Renal cortical epithelial cell (primary cell): ENCODE measurements at regions not wholly inside any gene's neighbourhood (a gene's known extent, or its start where the extent isn't known, plus 50 kb on each side); places are given as distances from the start of the nearest gene placed in this dataset.
"Not testable (repeated sequence)": the region's sequence is repeated elsewhere in the genome, so short reads cannot be mapped to it uniquely, and the experiment has no call there.

ENCODE experiments used
- DNase-seq: peaks from one replicate; pipeline ENCODE4 v3.0.0-alpha.2; 2011; ENCODE audit warnings: low read depth

DNA sequence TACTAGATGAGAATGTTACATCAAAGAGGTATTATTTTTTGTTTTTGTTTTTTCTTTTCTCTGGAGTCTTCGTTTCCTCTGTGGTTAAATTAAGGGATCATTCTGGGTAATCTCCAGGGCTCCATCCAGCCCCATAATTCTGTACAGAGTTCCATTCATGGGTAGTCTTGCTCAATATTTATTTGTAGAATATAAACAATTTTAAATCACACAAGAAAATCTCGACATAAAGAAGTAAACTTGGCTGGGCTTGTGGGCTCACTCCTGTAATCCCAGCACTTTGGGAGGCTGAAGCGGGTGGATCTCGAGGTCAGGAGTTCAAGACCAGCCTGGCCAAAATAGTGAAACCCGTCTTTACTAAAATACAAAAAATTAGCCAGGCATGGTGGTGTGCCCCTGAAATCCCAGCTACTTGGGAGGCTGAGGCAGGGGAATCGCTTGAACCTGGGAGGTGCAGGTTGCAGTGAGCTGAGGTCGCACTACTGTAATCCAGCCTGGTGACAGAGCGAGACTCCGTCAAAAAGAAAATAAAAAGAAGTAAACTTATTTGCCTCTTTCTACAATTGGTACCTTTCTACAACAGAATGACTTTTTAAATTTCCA lies 166.8 kb upstream of the TGFBR2 start:
- DNase-seq: no peak

DNA sequence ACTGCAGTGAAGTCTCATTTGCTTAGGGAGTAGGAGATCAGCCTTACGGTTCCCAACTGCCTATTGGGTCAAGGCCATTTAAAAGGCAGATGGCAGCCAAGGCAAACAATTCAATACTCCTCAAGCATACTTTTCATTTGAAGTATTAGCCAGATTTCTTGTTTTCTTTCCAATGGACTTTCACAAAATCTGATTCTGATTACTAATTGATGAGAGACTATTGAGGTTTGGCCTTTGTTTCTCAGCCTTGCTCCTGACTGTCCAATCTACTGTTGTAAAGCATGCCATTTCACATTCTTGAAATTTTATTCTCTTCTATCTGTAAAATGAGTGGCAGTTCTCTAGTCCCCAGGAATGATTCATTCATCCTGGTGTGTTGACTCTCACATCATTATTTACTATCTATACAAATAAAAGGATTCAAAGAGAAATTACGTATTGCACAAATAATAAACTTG lies 166.2 kb upstream of the TGFBR2 start:
- DNase-seq: peak; percentile 54

DNA sequence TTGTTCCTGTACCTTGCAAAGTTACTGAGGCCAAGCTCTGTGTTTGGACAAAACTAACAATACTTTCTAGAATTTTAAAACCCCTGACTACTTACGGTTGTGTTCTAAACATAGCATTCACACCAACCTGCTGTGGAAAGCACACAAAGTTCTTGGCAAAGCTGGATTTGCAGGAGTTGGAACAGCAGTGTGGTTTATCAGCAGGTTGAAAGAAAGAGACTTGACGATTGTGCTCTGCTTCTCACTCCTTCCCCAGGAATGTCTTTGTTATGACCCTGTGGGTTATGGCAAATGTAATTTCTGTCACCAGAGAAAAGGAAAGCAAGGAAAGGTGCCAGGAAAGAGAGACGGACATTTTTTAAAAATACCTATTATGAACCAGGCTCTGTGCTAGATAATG lies 165.5 kb upstream of the TGFBR2 start:
- peak; percentile 37 for DNase-seq

DNA sequence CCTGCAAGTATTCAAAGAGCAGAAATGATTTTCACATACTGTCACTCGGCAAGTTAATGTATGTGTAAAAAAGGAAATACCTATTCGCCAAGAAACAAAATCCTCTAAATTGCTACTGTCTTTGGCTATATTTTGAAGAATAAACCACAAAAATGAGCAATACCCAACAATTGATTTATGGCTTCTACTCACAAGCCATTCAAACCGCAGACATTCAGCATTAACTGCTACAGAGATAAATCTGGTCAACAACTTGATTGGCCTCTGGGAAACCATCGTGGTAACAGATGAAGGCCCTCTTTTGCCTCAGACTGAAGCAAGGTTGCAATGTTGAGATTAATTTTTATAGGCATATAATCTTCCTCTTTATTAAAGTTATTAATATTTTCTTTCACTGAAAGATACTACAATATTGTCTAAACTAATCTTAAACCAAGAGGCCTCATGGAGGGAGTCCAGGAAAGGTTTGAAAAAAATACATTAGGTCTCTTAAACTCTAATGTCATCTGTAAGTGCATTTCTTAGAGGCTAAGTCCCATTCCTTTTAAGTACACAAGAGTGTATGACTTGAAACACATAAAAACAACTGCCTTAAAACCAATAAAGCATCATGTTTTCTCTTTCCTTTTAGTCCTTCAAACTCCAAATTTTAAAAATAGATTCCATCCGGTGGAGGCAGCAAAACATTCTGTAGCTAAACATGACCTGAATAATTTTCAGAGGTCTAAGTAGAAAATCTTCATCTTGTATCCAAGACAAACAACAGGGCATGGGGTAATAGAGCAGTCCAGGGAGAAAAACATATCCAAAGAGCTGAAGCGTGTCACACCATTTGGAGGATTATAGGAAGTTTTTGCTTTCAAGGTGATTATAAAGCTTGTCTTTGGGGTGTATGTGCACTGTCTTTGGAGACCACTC lies 162.4 kb upstream of the TGFBR2 start:
- DNase-seq: peak; percentile 63

DNA sequence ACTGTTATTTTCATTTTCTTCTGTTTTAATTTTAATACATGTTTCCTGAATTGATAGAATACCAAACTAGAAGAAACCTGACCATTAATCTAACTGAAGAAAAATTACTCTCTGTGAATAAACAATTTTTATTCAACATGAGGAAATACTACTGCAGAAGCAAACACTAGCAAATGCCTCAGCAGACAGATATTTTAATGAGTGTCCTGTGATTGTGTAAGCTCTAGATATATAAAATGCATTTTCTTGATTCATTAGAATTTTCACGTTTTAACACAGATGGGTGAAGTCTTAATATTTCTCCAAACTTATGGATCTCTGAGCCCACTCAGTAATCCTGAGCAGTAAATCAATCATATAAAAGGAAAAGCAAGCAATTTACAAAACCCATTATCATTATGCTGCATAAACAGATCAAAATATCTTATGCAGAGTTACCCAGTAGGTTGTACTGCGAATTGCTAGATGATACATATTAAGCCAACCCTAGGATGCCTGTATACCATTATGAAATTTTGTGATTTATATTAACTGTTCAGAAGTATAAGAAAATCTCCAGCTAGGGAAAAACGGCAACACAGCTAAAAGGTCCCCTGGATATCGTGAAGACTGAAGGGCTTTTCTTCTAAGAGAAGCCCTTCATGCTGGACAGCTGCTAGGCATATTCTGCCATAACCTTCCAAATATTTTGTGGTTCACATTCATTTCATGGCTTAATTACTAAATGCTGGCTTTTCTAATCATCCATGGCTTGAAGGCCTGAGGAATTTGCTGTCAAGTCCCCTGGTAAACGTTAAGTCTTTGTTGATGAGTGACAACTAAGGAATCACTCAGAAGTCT lies 157.7 kb upstream of the TGFBR2 start:
- no peak for DNase-seq

DNA sequence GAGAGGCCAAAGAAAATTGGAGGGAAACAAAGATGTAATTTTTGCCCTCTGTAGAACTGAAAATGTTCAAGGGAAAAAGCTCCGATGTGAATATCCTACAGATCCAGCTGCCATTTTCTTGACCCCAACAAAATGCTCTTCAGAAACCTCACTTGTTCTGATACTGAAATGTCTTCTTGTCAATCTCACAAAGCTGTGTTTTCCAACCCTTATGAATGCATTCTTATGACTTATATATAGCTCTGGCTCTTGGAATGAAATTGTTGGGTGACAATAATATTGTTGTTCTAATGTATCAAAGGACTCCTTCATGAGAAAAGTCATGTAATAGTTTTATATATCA lies 157.1 kb upstream of the TGFBR2 start:
- no peak for DNase-seq

DNA sequence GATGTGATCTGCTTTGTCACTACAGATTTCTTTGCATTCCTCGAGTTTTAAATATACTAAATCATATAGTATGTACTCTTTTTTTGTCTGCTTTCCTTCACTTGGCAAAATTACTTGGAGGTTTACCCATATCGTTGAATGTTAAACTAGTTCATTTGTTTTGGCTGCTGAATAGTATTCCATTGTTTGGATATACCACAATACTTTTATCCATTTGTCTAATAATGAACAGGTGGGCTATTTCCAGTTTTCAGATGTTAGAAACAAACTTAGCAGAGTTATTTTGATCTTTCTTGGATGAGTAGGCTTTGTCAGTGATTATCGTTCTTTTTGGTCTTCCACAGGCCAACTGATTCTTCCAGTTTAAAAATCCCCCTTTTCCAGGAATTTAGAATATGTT lies 154.0 kb upstream of the TGFBR2 start:
- DNase-seq: no peak

DNA sequence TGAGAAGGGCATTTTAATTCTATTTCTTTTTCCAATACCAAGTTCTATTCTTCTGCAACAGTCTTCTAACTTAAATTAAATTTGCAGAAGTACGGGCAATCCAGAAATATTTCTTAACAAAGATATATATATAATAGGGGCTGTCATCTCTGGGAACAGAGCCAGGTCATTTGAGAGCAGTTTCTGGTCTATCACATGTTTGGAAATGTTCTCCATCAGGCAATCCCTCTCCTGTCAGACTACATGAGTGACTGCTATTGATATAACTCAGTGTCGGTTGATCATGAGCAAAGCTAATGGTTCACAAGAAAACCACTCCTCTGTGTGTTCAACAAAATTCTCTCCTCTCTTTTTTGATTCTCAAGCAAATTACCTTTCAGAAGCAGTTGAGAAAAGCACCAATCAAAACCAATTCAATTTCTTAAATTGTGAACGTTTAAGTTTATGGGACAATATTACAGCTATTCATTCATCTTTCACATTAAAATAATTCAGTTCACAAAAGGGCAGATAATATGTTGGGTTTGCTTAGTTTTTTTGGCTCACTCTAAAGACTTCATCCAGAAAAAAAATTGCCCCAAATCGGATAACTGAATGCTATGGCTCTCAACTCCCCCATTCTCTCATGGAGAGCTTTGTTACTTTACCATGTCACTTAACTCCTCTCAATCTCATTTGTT lies 152.9 kb upstream of the TGFBR2 start:
- no peak for DNase-seq

DNA sequence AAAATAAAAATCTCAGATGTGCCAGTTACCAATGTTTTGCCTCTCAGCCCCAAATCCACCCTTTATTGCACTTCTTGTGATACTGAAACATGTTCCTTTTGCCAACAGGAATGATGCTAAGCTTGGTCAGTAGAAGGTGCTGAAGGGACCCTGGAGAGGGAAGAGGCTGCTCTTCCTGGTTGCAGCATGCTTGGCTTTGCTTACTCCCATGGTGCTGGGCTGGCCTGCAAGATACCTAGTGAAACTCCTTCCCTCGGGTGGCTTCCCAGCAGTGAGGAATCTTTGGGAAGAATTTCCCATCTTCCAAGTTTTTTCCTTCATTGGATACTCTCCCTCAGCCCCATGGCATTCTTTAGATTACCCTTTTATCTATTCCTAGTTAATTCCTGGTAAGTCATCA lies 151.8 kb upstream of the TGFBR2 start:
- DNase-seq: no peak

DNA sequence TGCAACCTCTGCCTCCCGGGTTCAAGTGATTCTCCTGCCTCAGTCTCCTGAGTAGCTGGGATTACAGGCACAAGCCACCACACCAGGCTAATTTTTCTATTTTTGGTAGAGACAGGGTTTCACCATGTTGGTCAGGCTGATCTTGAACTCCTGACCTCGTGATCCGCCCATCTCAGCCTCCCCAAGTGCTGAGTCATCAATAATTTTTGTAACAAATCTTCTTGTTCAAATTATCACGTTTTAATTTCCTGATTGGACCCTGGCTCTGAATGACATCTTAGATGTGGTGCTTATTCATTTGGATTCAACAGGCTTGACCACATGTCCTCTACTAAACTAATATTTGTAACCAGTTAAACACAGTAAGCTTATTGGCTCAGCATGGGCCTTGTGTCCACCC lies 151.3 kb upstream of the TGFBR2 start:
- not testable (repeated sequence) for DNase-seq

DNA sequence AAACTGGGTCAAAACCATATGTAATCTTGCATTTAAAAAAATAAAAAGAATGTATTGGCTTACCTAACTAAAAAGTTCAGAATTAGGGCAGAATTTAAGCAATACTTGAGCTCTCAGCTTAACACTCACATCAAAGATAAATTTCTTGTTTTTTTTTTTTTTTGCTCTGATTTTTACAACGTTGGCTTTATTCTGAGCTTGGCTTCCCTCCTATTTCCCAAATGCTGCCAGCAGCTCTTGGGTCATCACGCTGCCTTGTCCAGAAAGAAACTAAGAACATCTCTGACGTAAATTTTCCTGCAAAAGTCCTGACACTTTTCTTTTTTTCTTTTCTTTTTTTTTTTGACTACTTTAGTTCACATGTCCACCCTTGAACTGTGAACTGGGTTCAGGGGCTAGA lies 150.6 kb upstream of the TGFBR2 start:
- no peak for DNase-seq

DNA sequence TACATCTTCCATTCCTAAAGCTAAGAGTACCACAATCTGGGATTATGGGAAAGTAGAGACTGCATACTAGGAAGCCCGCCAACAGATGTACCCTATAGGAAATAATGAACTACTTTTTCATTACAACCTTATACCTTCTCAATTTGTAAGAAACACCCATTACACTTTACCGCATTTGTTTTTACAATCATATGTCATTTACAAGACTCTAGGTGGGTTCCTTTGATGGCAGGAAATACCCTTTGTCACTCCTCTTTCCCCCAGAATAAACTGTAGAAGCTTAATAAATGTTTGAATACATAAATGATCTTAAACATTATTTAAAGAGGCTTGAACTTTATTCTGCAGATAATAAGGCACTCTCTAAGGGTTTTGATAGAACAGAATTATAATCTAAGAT lies 150.1 kb upstream of the TGFBR2 start:
- DNase-seq: no peak

DNA sequence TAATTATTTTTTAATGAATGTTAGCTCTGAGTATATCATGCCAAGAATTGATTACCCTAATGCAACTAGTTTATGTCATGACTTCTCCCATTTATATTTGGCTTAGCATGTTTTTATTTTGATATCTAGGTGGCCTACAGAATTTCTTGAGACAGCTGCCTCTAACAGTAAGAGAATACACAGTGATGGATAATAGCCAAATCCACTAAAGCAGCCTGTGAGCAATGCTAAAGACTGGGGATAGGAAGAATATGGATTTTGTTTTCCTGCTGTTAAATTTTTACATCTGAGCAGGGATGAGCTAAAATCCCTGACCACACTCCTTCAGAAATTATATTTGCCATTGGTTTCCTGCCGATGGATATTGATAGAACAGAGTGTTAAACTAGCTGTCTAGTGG lies 149.3 kb upstream of the TGFBR2 start:
- DNase-seq: no peak

DNA sequence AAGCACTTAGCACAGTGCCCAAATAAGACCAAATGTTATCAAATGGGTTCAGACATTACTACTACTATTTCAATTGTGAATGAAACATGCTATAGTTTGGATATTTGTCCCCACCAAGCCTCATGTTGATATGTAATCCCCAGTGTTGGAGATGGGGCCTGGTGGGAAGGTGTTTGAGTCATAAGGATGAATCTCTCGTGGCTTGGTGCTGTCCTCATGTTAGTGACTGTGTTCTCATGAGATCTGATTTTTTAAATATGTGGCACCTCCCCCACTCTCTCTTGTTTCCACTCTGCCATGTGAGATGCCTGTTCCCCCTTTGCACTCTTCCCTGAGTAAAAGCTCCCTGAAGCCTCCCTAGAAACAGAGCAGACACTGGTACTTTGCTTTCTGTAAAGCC lies 148.7 kb upstream of the TGFBR2 start:
- DNase-seq: no peak

DNA sequence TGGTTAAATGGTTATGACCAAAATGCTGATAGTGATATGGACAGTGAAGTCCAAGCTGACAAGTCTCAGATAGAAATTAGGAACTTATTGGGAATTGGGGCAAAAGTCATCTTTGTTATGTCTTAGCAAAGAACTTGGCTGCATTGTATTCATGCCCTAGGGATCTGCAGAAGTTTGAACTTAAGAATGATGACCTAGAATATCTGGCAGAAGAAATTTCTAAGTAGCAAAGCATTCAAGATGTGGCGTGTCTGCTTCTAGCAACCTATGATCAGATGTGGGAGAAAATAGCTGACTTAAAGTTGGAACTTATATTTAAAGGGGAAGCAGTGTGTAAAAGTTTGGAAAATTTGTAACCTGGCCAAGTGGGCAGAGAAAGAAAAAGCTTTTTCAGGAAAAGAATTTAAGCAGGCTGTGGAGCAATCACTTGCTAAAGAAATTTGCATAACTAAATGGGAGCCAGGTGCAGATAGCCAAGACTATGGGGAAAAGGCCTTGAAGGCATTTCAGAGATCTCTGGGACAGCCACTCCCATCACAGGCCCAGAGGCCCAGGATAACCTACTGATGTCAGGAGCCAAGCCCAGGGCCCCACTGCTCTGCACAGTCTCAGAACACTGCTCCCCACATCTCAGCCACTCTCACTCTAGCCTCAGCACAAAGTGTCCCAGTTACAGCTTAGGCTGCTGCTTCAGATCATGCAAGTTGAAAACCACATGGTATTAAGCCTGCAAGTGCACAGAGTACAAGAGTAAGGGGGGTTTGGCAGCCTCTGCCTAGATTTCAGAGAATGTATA lies 147.8 kb upstream of the TGFBR2 start:
- DNase-seq: no peak

DNA sequence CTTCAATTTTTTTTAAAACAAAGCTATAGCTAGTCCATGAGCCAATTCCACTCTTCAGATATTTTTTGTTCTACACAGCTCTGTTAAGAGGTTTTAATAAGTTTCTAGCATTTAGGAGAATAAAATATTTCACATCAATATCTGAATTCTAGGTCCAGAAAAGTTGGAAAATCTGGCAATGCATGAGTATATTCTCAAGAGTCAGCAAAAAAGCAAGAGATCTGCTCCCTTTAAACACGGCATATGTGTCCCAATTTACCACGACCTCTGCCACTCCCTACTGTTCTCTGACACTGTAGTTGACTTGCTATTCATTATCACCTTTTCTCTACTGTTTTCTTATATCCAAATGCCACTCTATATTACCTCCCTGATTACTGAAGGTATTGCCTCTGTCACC lies 145.1 kb upstream of the TGFBR2 start:
- DNase-seq: no peak

DNA sequence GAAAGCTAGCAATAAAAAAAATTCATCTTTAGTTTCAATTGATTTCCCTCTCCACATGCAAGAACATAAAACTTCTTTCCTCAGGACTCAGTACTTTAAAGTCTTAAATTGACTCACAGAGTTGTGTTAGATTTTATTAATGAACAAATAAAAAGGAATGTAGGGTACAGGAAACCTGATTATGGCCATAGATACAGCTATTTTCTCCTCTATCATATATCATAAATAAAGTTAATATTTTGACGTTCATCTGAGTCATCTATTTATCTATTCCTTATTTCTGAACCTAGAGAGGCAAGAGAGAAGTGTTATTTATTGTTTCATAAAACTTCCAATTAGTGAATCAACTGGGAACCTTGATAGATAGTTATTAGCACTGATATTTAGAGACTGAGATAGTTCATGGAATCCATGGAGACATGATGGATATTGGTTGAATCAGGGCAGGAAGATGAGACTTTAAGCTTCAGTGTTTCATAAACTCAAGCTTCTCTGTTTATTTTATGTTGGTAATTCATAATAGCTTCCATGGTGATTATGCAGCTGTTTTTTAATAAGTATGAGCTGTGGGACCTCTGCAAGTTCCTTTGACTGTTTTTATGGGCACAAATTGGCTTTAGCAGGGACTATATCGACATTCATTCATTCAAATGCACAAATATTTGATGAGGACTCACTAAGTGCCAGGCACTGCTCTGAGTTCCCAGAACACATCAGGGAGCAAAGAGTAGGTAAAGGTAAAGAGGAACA lies 143.5 kb upstream of the TGFBR2 start:
- DNase-seq: no peak

DNA sequence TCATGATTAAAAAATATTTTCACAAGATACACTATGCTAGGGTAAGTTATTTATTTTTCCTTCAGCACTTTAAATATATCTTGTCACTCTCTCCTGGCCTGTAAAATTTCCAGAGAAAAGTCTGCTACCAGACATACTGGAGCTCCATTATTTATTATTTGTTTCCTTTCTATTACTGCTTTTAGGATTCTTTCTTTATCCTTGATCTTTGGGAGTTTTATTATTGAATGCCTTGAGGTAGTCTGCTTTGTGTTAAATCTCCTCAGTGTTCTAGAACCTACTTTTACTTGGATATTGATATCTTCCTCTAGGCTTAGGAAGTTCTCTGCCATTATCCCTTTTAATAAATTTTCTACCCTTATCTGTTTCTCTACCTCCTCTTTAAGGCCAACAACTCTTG lies 142.0 kb upstream of the TGFBR2 start:
- DNase-seq: no peak

DNA sequence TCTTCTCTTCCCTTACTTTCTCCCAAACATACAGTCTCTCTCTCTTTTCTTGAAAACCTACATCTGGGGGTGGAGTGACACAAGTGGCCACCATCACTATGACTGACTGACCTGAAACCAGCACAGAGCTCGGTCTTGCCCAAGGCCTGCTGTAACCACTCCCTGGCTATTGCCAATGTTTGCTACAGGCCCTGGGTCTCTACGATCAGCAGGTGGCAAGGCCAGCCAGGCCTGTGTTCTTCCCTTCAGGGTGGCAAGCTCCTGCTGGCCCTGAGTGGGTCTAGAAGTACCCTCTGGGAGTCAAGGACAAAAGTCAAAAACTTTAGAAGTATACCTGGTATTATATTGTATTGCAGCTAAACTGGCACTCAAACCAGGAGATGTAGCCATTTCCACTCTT lies 140.9 kb upstream of the TGFBR2 start:
- DNase-seq: no peak

DNA sequence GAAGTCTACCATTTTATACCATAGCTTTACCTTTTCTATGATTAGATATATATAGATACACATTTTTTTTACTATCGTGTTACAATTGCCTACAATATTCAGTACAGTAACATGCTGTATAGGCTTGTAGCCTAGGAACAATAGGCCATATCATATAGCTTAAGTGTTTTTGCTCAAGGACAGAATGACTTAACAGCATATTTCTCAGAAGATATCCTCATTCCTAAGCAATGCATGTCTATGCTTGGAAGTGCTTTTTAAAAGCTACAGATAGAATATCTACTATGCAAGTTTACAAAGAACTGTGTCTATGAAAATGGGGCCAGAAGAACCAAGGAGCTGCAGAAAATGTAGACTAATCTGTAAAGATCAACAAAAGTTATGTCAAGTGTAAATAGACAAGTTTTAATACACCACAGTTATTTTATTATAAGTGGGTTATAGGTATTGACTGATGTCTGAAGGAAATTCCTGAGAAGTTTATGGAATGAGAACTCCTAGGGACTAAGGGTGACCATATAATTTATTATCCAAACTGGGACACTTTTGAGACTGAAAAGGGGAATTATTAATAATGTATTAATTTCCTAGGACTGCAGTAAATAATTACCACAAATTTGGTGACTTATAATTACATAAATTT lies 138.7 kb upstream of the TGFBR2 start:
- no peak for DNase-seq
